ENCODE measurements at regions not wholly inside any gene's neighbourhood (a gene's known extent, or its start where the extent isn't known, plus 50 kb on each side); places are given as distances from the start of the nearest gene placed in this dataset.

DNA sequence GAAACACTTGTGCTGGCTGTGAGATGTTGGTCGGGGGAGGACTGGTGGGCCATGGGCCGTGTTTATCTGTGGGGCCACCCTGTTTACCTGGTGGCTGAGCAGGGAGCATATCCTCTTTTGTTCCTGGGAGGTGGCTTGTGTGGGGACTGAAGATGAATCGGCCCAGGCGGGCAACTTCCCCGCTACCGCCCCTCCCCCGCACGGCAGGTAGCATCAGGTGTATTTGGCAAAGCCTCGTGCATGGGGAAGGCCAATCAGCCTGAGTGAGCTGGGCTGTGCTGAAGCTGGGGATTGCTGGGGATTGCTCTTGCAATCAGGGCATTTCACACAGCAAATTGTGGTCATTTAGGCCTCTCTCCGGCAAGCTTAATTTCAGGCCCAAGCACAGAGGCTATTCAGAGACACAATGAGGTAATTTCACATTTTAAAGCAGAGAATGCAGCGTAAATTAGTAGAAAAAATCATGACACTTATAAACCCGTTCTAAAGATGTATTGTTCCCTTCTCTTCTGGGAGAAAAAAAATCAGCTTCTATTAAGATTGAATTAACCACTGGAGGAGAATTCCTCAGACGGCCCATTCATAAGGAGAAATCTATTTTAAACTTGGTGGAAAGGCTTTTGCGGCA, 197.7 kb upstream of the POU3F1 start:
- TF ChIP-seq, protein P1, sequence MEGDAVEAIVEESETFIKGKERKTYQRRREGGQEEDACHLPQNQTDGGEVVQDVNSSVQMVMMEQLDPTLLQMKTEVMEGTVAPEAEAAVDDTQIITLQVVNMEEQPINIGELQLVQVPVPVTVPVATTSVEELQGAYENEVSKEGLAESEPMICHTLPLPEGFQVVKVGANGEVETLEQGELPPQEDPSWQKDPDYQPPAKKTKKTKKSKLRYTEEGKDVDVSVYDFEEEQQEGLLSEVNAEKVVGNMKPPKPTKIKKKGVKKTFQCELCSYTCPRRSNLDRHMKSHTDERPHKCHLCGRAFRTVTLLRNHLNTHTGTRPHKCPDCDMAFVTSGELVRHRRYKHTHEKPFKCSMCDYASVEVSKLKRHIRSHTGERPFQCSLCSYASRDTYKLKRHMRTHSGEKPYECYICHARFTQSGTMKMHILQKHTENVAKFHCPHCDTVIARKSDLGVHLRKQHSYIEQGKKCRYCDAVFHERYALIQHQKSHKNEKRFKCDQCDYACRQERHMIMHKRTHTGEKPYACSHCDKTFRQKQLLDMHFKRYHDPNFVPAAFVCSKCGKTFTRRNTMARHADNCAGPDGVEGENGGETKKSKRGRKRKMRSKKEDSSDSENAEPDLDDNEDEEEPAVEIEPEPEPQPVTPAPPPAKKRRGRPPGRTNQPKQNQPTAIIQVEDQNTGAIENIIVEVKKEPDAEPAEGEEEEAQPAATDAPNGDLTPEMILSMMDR (IDR thresholded peaks at IDR 0.05; ENCODE audit: low read depth, low read length, poor library complexity, severe bottlenecking), result no peak
- TF ChIP-seq EZH2phosphoT487 (IDR thresholded peaks at IDR 0.05; ENCODE audit: borderline replicate concordance, low read length), result no peak

Data from DOHH2 (cell line).